ENCODE measurements at regions not wholly inside any gene's neighbourhood (a gene's known extent, or its start where the extent isn't known, plus 50 kb on each side); places are given as distances from the start of the nearest gene placed in this dataset.

DNA sequence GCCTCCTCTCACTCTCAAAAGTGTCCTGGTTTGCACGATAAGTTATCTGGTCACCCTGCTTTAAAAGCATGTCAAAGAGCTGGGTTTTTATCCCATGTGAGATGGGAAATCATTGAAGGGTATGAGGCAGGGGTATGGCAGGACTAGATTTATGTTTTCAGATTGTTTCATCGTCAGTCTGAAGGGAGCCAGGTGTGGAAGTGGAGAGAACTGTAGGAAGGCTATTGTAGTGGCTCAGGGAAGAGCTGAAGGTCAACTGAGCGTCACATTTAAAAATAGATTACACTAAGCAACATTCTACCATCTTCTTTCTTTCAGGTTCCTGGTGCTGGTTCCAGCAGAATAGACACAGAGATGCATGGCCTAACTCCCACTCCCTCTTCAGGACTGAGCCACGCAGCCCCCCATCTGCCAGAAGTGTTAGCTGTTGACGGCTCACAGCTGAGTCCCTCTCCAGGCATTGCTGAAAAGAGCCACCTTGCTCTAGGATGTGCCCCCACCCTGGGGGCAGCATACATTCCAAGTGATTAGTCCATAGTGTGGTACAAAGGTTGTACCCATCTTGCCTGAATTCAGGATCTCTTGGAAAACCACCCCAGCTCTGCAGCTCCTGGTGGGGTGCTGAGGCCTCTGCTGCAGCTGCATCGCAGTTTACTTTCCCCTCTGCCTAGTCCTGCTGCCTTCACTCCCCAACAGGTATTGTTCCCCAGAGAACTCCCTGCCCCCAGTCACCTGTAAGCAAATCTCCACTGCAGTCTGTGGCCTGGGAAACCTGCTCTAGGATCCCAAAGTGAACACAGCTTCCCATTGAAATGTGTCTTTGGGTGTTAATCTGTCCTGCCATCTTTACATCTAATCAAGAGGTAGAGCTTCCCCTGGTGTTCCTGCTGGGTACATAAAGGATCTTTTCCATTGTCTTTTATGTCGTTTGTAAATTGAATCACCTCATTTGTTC, 79.5 kb upstream of the KLF7 start:
- H3K9me3 ChIP-seq: no peaks in the 10 kb centered on the region
- intact Hi-C loops (cut with DNase I): no loop called here
- no peaks in the 10 kb centered on the region for H3K27me3 ChIP-seq
- no peak overlapping the region for H3K27ac ChIP-seq
- H3K4me1 ChIP-seq: peaks cover 0 to 14% (median 0%) of the 10 kb centered on the region in 12 donors
- ATAC-seq (no peak), DNase-seq (no peak)
- H3K4me3 ChIP-seq: no peak overlapping the region
- WGBS, 4 donors: 67 to 79% (median 77%) methylated on average over 6 to 7 of the region's 7 CpGs
- no peaks in the 10 kb centered on the region for H3K36me3 ChIP-seq
- TF ChIP-seq, protein P1, sequence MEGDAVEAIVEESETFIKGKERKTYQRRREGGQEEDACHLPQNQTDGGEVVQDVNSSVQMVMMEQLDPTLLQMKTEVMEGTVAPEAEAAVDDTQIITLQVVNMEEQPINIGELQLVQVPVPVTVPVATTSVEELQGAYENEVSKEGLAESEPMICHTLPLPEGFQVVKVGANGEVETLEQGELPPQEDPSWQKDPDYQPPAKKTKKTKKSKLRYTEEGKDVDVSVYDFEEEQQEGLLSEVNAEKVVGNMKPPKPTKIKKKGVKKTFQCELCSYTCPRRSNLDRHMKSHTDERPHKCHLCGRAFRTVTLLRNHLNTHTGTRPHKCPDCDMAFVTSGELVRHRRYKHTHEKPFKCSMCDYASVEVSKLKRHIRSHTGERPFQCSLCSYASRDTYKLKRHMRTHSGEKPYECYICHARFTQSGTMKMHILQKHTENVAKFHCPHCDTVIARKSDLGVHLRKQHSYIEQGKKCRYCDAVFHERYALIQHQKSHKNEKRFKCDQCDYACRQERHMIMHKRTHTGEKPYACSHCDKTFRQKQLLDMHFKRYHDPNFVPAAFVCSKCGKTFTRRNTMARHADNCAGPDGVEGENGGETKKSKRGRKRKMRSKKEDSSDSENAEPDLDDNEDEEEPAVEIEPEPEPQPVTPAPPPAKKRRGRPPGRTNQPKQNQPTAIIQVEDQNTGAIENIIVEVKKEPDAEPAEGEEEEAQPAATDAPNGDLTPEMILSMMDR (IDR thresholded peaks at IDR 0.05): no peak
- TF ChIP-seq POLR2A (IDR thresholded peaks at IDR 0.05): no peak

DNA sequence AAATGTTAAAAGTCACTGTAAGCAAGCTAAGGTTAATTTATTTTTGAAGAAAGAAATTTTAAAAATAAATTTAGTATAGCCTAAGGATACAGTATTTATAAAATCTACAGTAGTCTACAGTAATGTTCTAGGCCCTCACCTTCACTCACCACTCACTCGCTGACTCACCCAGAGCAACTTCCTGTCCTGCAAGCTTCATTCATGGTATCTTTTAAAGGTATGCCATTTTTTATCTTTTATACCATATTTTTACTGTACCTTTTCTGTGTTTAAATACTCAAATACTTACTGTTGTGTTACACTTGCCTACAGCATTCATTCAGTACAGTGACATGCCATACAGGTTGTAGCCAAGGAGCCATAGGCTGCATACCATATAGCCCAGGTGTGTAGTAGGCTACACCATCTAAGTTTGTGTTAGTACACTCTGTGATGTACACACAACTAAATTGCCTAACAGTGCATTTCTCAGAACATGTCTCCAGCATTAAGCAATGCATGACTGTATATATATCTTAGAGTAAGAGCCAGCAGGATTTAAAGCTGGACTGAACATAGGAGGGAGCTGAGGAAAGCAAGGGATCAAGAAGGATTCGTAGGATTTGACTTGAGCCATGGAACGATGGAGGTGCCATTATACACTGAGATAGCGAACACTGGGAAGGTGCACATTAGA, 83.1 kb upstream of the KLF7 start:
- Histone ChIP-seq H3K4me1 (peaks cover 0 to 24% (median 0%) of the 10 kb centered on the region in 12 donors), H3K36me3 (no peaks in the 10 kb centered on the region), H3K9me3 (no peaks in the 10 kb centered on the region), H3K27me3 (no peaks in the 10 kb centered on the region), H3K27ac (no peak overlapping the region), H3K4me3 (no peak overlapping the region)
- DNase-seq: no peak
- TF ChIP-seq, protein P1 (IDR thresholded peaks at IDR 0.05): no peak
- TF ChIP-seq POLR2A (IDR thresholded peaks at IDR 0.05): no peak
- no peak for ATAC-seq
- WGBS, 4 donors: 94 to 96% (median 95%) methylated on average over 4 of the region's 4 CpGs
- intact Hi-C loops (cut with DNase I): no loop called here

DNA sequence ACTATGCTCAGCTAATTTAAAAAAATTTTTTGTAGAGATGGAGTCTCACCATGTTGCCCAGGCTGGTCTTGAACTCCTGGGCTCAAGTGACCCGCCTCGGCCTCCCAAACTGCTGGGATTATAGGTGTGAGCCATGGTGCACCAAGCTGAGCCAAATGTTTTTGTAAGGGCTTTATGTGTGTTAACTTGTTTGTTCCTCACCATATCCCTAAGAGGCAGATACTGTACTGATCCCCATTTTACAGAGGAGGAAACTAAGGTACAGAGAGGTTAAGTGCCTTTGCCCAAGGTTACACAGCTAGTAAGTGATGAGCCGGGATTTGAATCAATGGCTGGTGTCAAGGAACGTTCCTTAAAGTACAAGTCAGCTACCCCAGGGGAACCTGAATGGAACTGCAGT, 85.3 kb upstream of the KLF7 start:
- Histone ChIP-seq H3K36me3 (no peaks in the 10 kb centered on the region), H3K4me1 (peaks cover 0 to 45% (median 0%) of the 10 kb centered on the region in 12 donors), H3K27ac (no peak overlapping the region), H3K27me3 (no peaks in the 10 kb centered on the region), H3K9me3 (no peaks in the 10 kb centered on the region), H3K4me3 (no peak overlapping the region)
- no peak for TF ChIP-seq POLR2A (IDR thresholded peaks at IDR 0.05)
- TF ChIP-seq, protein P1 (IDR thresholded peaks at IDR 0.05): no peak
- WGBS, 4 donors: 92 to 96% (median 94%) methylated on average over 4 of the region's 4 CpGs
- ATAC-seq (no peak), DNase-seq (no peak)
- intact Hi-C loops (cut with DNase I): loop anchor here in 1 of 10 donors (10.0 kb wide), 1 partner anchor 66 kb away; no protein-coding TSS in a partner anchor

DNA sequence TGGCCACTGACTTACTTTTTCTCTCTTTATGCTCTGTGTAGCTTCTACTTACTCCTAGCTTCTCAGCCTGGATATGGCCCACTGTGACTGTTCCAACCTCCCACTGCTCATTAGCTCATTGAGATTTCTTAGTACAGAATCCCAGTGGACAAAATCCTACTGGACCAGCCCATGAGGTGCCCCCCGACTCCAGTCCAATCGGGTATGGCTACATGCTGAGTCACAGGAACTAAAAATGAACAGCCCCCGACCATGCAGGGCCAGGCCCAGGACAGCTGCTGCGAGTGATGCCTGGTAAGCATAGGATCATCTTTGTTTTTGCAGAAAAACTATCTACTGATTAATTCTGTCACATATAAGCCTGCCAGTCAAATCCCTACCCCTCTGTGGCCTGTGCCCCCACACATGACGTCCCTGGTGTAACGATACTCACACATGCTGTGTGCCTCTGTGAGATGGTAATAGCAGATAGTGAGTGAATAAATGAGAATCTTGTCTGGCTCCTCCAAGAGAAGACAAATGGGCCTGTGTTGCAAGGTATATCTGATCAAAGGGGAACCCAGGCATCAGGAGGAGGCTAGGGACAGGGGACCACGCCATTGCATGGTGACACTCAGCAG, 85.9 kb upstream of the KLF7 start:
- Histone ChIP-seq H3K27ac (no peak overlapping the region), H3K4me1 (peaks cover 0 to 51% (median 4%) of the 10 kb centered on the region in 12 donors), H3K4me3 (no peak overlapping the region), H3K36me3 (no peaks in the 10 kb centered on the region), H3K27me3 (no peaks in the 10 kb centered on the region), H3K9me3 (no peaks in the 10 kb centered on the region)
- intact Hi-C loops (cut with DNase I): loop anchor here in 1 of 10 donors (10.0 kb wide), 1 partner anchor 67 kb away; no protein-coding TSS in a partner anchor
- no peak for TF ChIP-seq POLR2A (IDR thresholded peaks at IDR 0.05)
- TF ChIP-seq, protein P1 (IDR thresholded peaks at IDR 0.05): no peak
- WGBS, 4 donors: 76 to 86% (median 84%) methylated on average over 7 of the region's 7 CpGs
- ATAC-seq (no peak), DNase-seq (no peak)

Measured in heart left ventricle (tissue), 16 donors.